ENCODE measurements at regions not wholly inside any gene's neighbourhood (a gene's known extent, or its start where the extent isn't known, plus 50 kb on each side); places are given as distances from the start of the nearest gene placed in this dataset.

- TF ChIP-seq PKNOX1 (IDR thresholded peaks at IDR 0.05) (no peak), TARDBP (IDR thresholded peaks at IDR 0.05) (no peak), SP1 (IDR thresholded peaks at IDR 0.05) (no peak), FOXA1 (IDR thresholded peaks at IDR 0.05) (no peak), ELF4 (IDR thresholded peaks at IDR 0.05) (no peak), FOXK2 (IDR thresholded peaks at IDR 0.05) (no peak), L3MBTL2 (conservative IDR thresholded peaks at IDR 0.05) (no peak), HDGF (IDR thresholded peaks at IDR 0.05; ENCODE audit: borderline replicate concordance) (no peak), SUZ12 (IDR thresholded peaks at IDR 0.05) (no peak), FOXM1 (IDR thresholded peaks at IDR 0.05; ENCODE audit: borderline replicate concordance) (no peak), BHLHE40 (IDR thresholded peaks at IDR 0.05; ENCODE audit: borderline replicate concordance) (no peak), ARNT (IDR thresholded peaks at IDR 0.05) (no peak)
These were observed 72.6 kb upstream of the SPRY1 start for GRCh38 chr4:123323998-123324397.

Measured in HEK293T (cell line).